Peyer's patch (tissue), 4 donors: ENCODE measurements at regions not wholly inside any gene's neighbourhood (a gene's known extent, or its start where the extent isn't known, plus 50 kb on each side); places are given as distances from the start of the nearest gene placed in this dataset.
A peak's percentile ranks its signal among the peaks of the same experiment; 100 is the strongest.

Experiments
- DNase-seq, 3 donors: peaks; one replicate each; pipeline ENCODE4 v3.0.0-alpha.2; 2017 to 2019
- H3K27ac ChIP-seq, 4 donors: fragments of 200-600 bp; sonication (generic); one replicate each; pipeline ENCODE4 v1.5.1; 2016 to 2019
- H3K27me3 ChIP-seq, 2 donors: fragments of 200-600 bp; sonication (generic); one replicate each; pipeline ENCODE4 v1.5.1; 2019
- H3K36me3 ChIP-seq, 3 donors: fragments of 200-600 bp; sonication (generic); one replicate each; pipeline ENCODE4 v1.5.1; 2016 to 2019
- H3K4me1 ChIP-seq, 4 donors: fragments of 200-600 bp; sonication (generic); one replicate each; pipeline ENCODE4 v1.5.1; 2016 to 2019
- H3K4me3 ChIP-seq, 4 donors: fragments of 200-600 bp; sonication (generic); 1 replicate in 3 of 4; 2 replicates in 1 of 4; pipeline ENCODE4 v1.5.1; 2016 to 2019; ENCODE audit warnings: mild to moderate bottlenecking in 1 of 4
- H3K9me3 ChIP-seq, 4 donors: fragments of 200-600 bp; sonication (generic); one replicate each; pipeline ENCODE4 v1.5.1; 2016 to 2019; ENCODE audit warnings: mild to moderate bottlenecking in 1 of 4
- POLR2A ChIP-seq, 2 donors: fragments of 450-650 bp; IDR thresholded peaks; one replicate each; pipeline ENCODE4 v1.5.1; 2017; ENCODE audit warnings: antibody characterized with exemption in 2 of 2, mild to moderate bottlenecking in 2 of 2, moderate library complexity in 2 of 2
- TF ChIP-seq, protein P1 (sequence below), 6 experiments: fragments of 450-650 bp in 4 of 6; fragments of 200-600 bp in 2 of 6; sonication (generic) in 1 of 6; IDR thresholded peaks; one replicate each; pipeline ENCODE4 v1.5.1; 2017 to 2019; ENCODE audit warnings: antibody characterized with exemption in 6 of 6, mild to moderate bottlenecking in 3 of 6, moderate library complexity in 1 of 6

DNA sequence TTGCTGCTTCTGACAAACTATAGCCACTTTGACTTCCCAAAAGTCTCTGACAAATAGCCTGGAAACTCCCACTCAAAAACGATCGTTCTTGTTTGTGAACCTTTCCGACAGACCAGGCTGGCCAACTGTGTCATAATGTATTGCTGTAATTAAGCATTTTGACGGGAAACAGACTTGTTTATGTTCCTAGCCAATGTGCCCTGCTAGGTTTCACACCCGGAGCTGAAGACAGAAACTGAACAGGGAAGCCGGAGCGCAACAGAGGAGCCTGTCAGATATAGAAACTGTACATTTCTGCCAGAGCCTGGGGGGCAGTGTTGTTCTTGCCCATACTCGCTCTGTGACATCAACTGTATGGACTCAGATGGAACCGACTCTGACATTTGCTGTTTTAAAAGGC, 55.3 kb upstream of the C7orf33 start:
- DNase-seq: no peak
- Histone ChIP-seq H3K27me3 (no peaks in the 10 kb centered on the region), H3K27ac (peak overlapping the region in 1 of 4 donors; percentile 3), H3K36me3 (no peaks in the 10 kb centered on the region), H3K4me1 (no peaks in the 10 kb centered on the region), H3K9me3 (no peaks in the 10 kb centered on the region), H3K4me3 (no peak overlapping the region)
- no peak for TF ChIP-seq POLR2A (IDR thresholded peaks at IDR 0.05)
- TF ChIP-seq, protein P1, sequence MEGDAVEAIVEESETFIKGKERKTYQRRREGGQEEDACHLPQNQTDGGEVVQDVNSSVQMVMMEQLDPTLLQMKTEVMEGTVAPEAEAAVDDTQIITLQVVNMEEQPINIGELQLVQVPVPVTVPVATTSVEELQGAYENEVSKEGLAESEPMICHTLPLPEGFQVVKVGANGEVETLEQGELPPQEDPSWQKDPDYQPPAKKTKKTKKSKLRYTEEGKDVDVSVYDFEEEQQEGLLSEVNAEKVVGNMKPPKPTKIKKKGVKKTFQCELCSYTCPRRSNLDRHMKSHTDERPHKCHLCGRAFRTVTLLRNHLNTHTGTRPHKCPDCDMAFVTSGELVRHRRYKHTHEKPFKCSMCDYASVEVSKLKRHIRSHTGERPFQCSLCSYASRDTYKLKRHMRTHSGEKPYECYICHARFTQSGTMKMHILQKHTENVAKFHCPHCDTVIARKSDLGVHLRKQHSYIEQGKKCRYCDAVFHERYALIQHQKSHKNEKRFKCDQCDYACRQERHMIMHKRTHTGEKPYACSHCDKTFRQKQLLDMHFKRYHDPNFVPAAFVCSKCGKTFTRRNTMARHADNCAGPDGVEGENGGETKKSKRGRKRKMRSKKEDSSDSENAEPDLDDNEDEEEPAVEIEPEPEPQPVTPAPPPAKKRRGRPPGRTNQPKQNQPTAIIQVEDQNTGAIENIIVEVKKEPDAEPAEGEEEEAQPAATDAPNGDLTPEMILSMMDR (IDR thresholded peaks at IDR 0.05): no peak

DNA sequence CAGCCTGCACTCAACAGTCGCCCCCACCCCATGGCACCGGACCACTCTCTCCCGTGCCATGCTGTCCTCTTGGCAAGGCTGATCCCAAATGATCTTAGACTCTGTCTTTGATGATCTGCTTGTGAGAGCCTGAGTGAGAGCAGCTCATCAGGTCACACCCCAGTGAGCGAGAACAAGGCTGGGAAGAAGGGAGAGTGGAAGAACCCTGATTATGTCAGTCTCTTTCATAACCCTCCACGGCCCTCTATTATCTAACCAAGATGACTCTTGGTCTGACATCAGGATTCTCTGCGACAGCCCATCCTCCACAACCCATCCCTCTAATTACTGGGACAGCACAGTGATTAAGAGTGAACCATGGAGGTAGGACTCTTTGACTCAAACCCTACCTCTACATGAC, 53.1 kb upstream of the C7orf33 start:
- TF ChIP-seq, protein P1 (IDR thresholded peaks at IDR 0.05): no peak
- no peak for TF ChIP-seq POLR2A (IDR thresholded peaks at IDR 0.05)
- Histone ChIP-seq H3K9me3 (no peaks in the 10 kb centered on the region), H3K36me3 (no peaks in the 10 kb centered on the region), H3K27ac (no peak overlapping the region), H3K4me3 (no peak overlapping the region), H3K4me1 (no peaks in the 10 kb centered on the region), H3K27me3 (no peaks in the 10 kb centered on the region)
- DNase-seq: no peak

DNA sequence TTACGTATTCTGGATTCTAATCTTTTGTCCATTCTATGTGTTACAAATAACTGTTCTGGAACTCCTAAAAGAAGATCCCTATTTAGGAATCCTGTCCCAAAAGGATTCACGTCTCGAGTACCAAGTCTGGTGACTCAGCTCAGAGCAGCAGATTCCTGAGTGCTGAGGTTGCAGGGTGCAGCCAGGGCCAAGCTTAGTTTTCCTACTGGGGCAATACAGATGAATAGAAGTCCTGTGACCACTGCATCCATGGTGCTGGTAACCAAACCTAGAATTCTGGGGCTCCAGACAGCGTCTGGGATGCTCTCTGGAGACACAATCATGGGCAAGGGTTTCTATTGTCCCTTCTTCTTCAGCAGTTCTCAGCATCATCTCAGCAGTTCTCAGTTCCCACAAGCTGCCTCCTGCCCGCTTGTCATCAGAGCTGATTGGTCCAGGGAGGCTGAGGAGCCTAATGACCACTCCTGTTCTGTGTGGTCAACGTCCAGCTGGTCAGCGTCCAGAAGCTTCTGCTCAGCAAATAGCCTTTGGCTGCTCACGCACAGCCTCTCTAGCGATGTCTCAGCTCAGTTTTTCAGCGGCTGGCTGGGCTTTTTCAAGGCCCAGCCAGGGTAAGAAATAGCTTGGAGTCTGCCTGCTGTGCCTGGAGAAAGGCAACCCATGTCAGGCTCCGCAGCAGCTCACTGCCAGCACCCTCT, 50.4 kb upstream of the C7orf33 start:
- no peaks in the 10 kb centered on the region for H3K27me3 ChIP-seq
- no peak for TF ChIP-seq POLR2A (IDR thresholded peaks at IDR 0.05)
- TF ChIP-seq, protein P1 (IDR thresholded peaks at IDR 0.05): no peak

More for the DNA sequence above, 50.4 kb upstream of the C7orf33 start:
- Histone ChIP-seq H3K27ac (peak overlapping the region in 2 of 4 donors; percentile 7 to 27), H3K36me3 (no peaks in the 10 kb centered on the region), H3K4me1 (no peaks in the 10 kb centered on the region), H3K4me3 (no peak overlapping the region), H3K9me3 (no peaks in the 10 kb centered on the region)
- peak in 1 of 3 donors; percentile 58 for DNase-seq
